Activated T-helper 17 cell treated with anti-CD3 and anti-CD28 coated beads, Interleukin-2, amount 50 U/mL, for 72 hours (primary cell): ENCODE measurements at regions not wholly inside any gene's neighbourhood (a gene's known extent, or its start where the extent isn't known, plus 50 kb on each side); places are given as distances from the start of the nearest gene placed in this dataset.
"Not testable (repeated sequence)": the region's sequence is repeated elsewhere in the genome, so short reads cannot be mapped to it uniquely, and the experiment has no call there.

ENCODE experiments used
- ATAC-seq: fragments of 150-1000 bp; cut with Tn5 transposase; replicated peaks from 2 replicates; pipeline ENCODE4 v1.10.0; 2021; ENCODE audit warnings: mild to moderate bottlenecking, moderate library complexity
- H3K27ac Mint-ChIP-seq: one replicate; pipeline ENCODE4 v1.8.0; 2022; ENCODE audit warnings: mixed read lengths
- H3K27me3 Mint-ChIP-seq: one replicate; pipeline ENCODE4 v1.8.0; 2022; ENCODE audit warnings: mixed read lengths
- H3K36me3 Mint-ChIP-seq: one replicate; pipeline ENCODE4 v1.8.0; 2022; ENCODE audit warnings: low read depth, mild to moderate bottlenecking, mixed read lengths
- H3K4me1 Mint-ChIP-seq: one replicate; pipeline ENCODE4 v1.8.0; 2022; ENCODE audit warnings: mixed read lengths
- H3K4me3 Mint-ChIP-seq: one replicate; pipeline ENCODE4 v1.8.0; 2022; ENCODE audit warnings: mild to moderate bottlenecking, mixed read lengths
- H3K9me3 Mint-ChIP-seq: one replicate; pipeline ENCODE4 v1.8.0; 2022; ENCODE audit warnings: mixed read lengths

DNA sequence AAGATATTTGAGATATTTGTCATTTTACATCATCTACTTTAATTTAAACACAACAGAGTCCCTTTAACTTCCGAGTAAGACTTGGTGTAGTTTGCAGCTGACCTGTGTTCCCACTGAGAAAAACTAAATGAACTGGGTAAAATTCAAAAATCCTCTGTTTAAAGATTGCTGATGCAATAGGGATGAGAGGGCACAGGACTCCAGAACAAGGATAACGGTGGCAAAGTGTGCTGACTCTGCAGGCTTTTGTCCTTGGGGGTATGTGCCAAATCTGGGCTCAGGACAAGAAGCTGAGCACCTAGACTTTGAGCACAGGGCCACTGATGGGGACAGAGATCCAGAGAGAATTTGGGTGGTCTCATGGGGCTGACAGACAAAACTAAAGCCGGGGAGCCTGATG lies 156.8 kb downstream of the CCDC71L start:
- no peaks in the 10 kb centered on the region for H3K27me3 Mint-ChIP-seq
- H3K4me3 Mint-ChIP-seq, result peak overlapping the region; percentile 51
- peak overlapping the region; percentile 83 for H3K27ac Mint-ChIP-seq
- no peaks in the 10 kb centered on the region for H3K36me3 Mint-ChIP-seq
- ATAC-seq, result peak; percentile 15
- H3K9me3 Mint-ChIP-seq, result peaks cover 6% of the 10 kb centered on the region
- H3K4me1 Mint-ChIP-seq, result peaks cover 12% of the 10 kb centered on the region

DNA sequence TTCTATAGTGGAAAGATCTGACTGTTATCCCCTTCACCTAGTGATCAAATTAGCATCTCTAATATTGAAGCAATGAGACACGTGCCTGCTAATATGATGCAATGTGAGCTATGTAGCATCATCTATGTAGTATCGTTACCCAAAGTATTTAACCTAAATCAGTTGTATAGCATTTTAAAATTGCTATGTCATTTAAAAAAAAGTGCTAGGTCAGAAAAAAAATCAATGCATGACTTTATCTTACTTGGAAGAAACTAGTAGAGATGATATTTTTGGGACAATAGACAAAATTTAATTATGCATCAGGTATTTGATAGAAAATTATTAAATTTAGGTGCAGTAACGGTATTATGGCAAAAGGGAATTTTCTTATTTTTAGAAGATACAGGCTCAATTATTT lies 157.3 kb downstream of the CCDC71L start:
- Mint-ChIP-seq H3K9me3 (peaks cover 6% of the 10 kb centered on the region), H3K27me3 (no peaks in the 10 kb centered on the region), H3K27ac (no peak overlapping the region), H3K4me3 (no peak overlapping the region), H3K36me3 (no peaks in the 10 kb centered on the region), H3K4me1 (peaks cover 12% of the 10 kb centered on the region)
- ATAC-seq, result no peak

DNA sequence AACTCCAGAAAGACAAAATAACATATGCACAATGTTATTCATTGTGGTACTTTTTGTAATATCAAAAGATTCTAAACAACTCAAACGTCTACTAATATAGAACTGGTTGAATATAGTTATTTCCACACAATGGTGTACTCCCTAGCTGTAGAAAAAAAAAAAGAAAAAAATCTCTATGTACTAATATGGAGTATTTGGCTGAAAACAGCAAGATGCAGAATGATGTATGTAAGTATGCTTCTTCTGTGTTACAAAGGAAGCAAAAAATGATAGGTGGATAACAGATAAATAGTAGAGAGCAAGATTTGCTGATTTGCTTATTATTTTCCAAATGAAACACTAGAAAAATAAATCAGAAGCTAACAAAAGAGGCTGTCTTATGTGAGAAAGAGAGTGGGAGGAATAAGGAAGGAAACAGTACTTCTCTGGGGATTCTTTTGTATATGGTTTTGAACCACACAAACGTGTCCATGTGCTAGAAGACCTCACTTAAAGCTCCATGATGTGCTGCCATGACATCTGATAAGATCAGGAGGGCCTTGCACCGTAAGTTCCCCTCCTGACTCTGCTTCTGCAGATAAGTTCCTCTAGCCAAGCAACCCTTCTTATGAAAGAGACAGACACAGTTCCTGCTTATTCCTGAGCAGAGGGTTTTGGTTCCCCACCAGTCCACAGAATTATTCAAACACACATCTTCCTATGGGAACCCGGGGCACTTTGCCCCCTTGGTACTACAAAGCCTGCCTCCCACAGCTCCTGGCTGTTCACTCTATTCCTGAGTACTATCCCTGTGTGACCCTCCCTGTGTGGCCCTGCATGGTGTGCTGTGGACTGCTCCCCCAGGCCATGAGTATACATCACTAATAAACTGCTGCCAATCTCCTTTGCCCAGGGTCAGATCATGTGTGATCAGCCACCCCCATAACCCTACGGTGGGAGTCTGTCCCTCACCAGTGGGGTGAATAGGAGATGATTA lies 159.1 kb downstream of the CCDC71L start:
- Mint-ChIP-seq H3K9me3 (peaks cover 6% of the 10 kb centered on the region), H3K4me3 (no peak overlapping the region), H3K36me3 (no peaks in the 10 kb centered on the region), H3K27ac (no peak overlapping the region), H3K27me3 (no peaks in the 10 kb centered on the region), H3K4me1 (peaks cover 12% of the 10 kb centered on the region)
- peak; percentile 25 for ATAC-seq

DNA sequence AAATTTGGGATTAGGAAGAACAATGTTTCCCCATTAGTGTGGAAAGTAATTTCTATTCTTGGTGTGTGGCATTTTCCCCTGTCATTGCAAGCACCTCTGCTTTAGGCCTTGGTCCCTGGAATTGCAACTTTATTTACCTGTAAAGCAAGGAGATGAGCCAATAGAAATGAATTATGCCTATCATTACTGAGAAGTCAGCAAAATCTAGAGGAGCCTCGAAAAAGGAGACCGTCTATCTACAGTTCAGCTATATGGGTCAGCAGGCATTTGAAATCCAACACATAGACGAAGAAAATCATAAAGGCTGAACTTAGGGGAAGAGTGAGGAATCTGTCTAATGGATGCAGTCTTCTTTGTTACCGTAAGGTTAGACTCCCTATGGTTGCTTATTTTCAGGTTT lies 161.1 kb downstream of the CCDC71L start:
- Mint-ChIP-seq H3K4me1 (peaks cover 12% of the 10 kb centered on the region), H3K27me3 (peaks cover 5% of the 10 kb centered on the region), H3K4me3 (no peak overlapping the region), H3K36me3 (no peaks in the 10 kb centered on the region), H3K9me3 (peaks cover 10% of the 10 kb centered on the region), H3K27ac (no peak overlapping the region)
- no peak for ATAC-seq

DNA sequence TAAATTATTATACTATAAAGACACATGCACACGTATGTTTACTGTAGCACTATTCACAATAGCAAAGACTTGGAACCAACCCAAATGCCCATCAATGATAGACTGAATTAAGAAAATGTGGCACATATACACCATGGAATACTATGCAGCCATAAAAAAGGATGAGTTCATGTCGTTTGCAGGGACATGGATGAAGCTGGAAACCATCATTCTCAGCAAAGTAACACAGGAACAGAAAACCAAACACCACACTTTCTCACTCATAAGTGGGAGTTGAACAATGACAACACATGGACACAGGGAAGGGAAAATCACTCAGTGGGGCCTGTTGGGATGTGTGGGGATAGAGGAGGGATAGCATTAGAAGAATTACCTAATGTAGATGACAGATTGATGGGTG lies 163.0 kb downstream of the CCDC71L start:
- not testable (repeated sequence) for H3K36me3 Mint-ChIP-seq, ATAC-seq, H3K9me3 Mint-ChIP-seq, H3K4me1 Mint-ChIP-seq, H3K27ac Mint-ChIP-seq, H3K4me3 Mint-ChIP-seq, H3K27me3 Mint-ChIP-seq

DNA sequence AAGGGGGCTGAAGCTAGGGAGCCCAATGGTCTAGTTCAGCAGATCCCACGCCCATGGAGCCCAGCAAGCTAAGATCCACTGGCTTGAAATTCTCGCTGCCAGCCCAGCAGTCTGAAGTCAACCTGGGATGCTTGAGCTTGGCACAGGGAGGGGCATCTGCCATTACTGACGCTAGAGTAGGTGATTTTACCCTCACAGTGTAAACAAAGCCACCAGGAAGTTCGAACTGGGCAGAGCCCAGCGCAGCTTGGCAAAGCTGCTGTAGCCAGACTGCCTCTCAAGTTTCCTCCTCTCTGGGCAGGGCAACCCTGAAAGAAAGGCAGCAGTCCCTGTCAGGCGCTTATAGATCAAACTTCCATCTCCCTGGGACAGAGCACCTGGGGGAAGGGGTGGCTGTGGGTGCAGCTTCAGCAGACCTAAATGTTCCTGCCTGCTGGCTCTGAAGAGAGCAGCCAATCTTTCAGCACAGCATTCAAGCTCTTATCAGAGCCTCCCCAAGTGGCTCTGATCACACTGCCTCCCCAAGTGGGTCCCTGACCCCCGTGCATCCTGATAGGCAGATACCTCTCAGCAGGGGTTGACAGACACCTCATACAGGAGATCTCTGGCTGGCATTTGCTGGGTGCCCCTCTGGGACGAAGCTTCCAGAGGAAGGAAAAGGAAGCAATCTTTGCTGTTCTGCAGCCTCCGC lies 167.8 kb downstream of the CCDC71L start:
- no peak overlapping the region for H3K4me3 Mint-ChIP-seq
- no peaks in the 10 kb centered on the region for H3K4me1 Mint-ChIP-seq
- H3K27me3 Mint-ChIP-seq, result peaks cover 9% of the 10 kb centered on the region
- H3K27ac Mint-ChIP-seq, result no peak overlapping the region
- no peaks in the 10 kb centered on the region for H3K36me3 Mint-ChIP-seq
- no peak for ATAC-seq
- peaks cover 9% of the 10 kb centered on the region for H3K9me3 Mint-ChIP-seq

DNA sequence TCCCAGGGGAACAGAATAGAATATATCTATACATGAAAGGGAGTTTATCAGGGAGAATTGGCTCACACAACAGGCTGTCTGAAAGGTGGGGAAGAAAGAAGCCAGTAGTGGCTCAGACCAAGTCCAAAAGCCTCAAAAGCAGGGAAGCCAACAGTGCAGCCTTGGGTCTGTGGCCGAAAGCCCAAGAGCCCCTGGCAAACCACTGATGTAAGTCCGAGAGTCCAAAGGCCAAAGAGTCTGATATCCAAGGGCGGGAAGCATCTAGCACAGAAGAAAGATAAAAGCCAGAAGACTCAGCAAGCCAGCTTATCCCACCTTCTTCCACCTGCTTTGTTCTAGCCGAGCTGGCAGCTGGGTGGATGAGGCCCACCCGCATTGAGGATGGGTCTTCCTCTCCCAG lies 172.5 kb downstream of the CCDC71L start:
- H3K27me3 Mint-ChIP-seq, result peaks cover 4% of the 10 kb centered on the region
- no peaks in the 10 kb centered on the region for H3K36me3 Mint-ChIP-seq
- no peak overlapping the region for H3K27ac Mint-ChIP-seq
- no peak overlapping the region for H3K4me3 Mint-ChIP-seq
- no peaks in the 10 kb centered on the region for H3K9me3 Mint-ChIP-seq
- peaks cover 14% of the 10 kb centered on the region for H3K4me1 Mint-ChIP-seq
- no peak for ATAC-seq

DNA sequence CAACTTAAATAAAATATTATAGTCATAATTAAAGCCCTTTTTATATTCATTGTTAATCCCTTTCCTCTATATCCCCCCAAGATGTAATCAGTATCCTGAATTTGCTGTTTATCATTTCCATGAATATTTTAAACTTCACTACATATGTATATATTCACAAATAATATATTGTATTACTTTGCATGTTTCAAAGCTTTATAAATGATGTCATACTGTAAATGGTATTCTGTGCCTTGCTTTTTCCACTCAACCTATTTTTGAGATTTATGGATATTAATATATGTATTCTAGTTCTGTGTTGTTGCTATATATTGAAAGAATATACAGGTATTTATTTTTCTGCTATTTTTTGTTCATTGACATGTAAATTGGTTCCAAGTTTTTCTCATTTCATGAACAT lies 173.1 kb downstream of the CCDC71L start:
- H3K36me3 Mint-ChIP-seq, result no peaks in the 10 kb centered on the region
- H3K27ac Mint-ChIP-seq, result no peak overlapping the region
- H3K9me3 Mint-ChIP-seq, result no peaks in the 10 kb centered on the region
- H3K27me3 Mint-ChIP-seq, result peaks cover 4% of the 10 kb centered on the region
- no peak overlapping the region for H3K4me3 Mint-ChIP-seq
- H3K4me1 Mint-ChIP-seq, result peaks cover 14% of the 10 kb centered on the region
- no peak for ATAC-seq

DNA sequence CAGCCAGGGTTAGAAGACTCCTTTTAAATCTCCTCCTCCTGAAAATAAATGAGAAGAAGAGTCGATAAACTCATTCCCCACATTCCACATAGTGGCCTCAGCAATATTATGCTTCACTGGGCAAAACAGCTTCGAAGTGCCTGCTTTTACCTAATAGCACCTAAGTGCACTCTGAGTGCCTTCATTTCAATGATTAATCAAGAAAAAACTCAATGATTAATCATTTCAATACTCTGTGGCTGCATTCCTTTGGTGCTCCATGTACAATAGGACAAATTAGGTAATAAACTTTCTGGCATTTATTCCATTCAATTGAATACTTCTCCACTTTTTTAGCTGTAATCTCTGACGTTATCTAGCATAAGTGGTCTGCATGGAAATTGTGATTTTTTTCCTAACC lies 174.6 kb downstream of the CCDC71L start:
- H3K9me3 Mint-ChIP-seq, result no peaks in the 10 kb centered on the region
- H3K27me3 Mint-ChIP-seq, result peaks cover 3% of the 10 kb centered on the region
- no peak for ATAC-seq
- H3K36me3 Mint-ChIP-seq, result no peaks in the 10 kb centered on the region
- H3K4me1 Mint-ChIP-seq, result peaks cover 14% of the 10 kb centered on the region
- peak overlapping the region; percentile 56 for H3K4me3 Mint-ChIP-seq
- H3K27ac Mint-ChIP-seq, result peak overlapping the region; percentile 44

DNA sequence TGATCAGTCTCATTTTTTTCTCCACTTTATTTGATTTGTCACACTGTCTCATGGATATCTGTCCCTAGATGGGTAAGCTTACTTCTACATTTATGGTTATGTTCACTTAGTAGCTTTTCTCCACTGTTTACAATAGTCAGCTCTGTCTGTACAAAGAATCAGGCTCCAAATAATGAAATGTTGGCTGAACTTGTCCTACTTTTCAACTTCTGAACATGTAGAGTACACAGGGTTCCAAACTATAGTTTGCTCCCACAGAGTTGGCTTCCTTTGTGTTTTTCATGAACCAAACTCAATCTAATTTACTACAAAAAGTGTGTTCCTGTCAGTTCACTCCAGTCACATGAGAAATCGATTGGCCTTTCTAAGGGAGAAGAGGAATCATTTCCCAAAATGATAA lies 175.0 kb downstream of the CCDC71L start:
- peak overlapping the region; percentile 44 for H3K27ac Mint-ChIP-seq
- ATAC-seq, result no peak
- peak overlapping the region; percentile 56 for H3K4me3 Mint-ChIP-seq
- no peaks in the 10 kb centered on the region for H3K36me3 Mint-ChIP-seq
- H3K9me3 Mint-ChIP-seq, result no peaks in the 10 kb centered on the region
- peaks cover 14% of the 10 kb centered on the region for H3K4me1 Mint-ChIP-seq
- peaks cover 3% of the 10 kb centered on the region for H3K27me3 Mint-ChIP-seq

DNA sequence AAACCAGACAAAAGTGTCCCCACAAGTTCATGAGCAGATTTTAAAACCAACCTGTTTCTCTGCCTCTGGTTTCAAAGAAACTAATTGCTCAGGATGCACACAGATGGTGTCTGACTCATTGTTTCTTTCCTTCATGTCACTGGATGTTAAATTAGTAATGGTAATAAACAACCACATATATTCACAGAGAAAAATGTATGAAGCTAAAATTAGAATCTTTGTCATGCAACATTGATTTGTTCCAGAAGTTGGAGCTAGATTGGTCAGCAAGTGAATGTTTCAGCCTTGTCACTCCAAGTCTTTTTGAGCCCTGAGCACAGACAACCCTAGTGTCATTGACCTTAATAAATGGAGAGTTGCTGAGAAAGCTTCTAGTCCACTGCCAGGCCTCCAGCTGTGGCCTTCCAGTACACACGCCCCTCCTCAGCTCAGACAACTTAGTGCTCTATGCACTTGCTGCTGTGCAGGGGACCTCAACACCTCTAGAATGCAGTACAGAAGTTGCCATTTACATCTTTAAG lies 175.9 kb downstream of the CCDC71L start:
- ATAC-seq, result peak; percentile 79
- Mint-ChIP-seq H3K4me3 (peak overlapping the region; percentile 56), H3K27ac (peak overlapping the region; percentile 44), H3K9me3 (no peaks in the 10 kb centered on the region), H3K36me3 (no peaks in the 10 kb centered on the region), H3K4me1 (peaks cover 14% of the 10 kb centered on the region), H3K27me3 (peaks cover 3% of the 10 kb centered on the region)

DNA sequence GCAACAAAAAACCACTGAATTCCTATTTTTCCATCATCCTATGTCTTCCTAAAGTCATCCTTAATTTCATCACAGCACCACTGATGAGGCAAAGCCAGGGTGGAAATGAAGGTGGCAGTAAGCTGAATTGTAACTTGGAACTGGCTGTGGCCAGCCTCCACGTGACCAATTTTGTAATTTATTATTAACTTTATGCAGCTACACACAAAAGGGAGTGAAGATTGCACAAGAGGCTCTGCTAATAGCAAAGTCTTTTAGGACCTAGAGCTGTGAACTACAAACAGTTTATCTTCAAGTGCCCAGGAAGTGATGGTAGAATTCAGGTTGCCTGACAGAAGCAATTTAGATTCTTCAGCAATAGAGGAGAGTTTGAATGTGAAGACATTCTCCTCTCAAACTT lies 176.4 kb downstream of the CCDC71L start:
- H3K4me3 Mint-ChIP-seq, result peak overlapping the region; percentile 56

DNA sequence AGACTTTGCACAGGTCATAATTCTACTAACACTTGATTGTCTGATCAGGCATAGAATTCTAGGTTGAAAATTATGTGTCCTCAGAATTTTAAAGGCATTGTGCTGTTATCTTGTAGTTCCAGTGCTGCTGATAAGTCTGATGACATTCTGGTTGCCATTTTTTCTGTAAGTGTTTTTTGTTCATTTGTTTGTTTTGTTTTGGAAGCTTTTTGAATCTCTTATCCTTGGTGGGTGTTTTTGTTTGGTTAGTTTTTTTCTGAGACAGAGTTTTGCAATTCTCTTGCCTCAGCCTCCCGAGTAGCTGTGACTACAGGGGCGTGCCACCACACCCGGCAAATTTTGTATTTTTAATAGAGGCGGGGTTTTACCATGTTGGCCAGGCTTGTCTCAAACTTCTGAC lies 178.9 kb downstream of the CCDC71L start:
- Mint-ChIP-seq H3K27ac (no peak overlapping the region), H3K4me1 (peaks cover 14% of the 10 kb centered on the region), H3K27me3 (peaks cover 3% of the 10 kb centered on the region), H3K4me3 (no peak overlapping the region), H3K9me3 (no peaks in the 10 kb centered on the region), H3K36me3 (no peaks in the 10 kb centered on the region)
- no peak for ATAC-seq

More for the DNA sequence above, 176.4 kb downstream of the CCDC71L start:
- Mint-ChIP-seq H3K36me3 (no peaks in the 10 kb centered on the region), H3K4me1 (peaks cover 14% of the 10 kb centered on the region), H3K9me3 (no peaks in the 10 kb centered on the region), H3K27me3 (peaks cover 3% of the 10 kb centered on the region), H3K27ac (peak overlapping the region; percentile 44)
- ATAC-seq, result peak; percentile 1

DNA sequence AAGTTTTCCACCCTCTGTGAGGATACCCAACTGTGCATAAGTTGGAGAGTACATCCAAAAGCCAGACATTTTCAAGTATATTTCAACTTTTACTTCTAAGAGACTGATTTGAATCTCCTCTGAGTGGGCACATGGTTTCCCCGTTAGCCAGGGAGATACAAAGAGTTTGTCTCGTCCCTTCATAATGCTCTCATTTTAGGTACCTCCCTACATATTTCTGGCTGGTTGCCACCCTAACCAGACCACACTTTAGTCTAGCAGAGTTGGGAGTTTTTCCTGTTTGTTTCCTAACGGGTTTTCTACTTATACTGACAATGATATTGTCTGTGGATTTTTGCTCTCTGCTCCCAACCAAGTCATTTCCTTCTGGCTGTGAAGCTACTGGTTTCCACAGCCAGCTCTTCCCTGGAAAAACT lies 180.3 kb downstream of the CCDC71L start:
- Mint-ChIP-seq H3K4me3 (peak overlapping the region; percentile 4), H3K36me3 (no peaks in the 10 kb centered on the region), H3K9me3 (no peaks in the 10 kb centered on the region), H3K27ac (peak overlapping the region; percentile 60), H3K27me3 (peaks cover 3% of the 10 kb centered on the region), H3K4me1 (peaks cover 9% of the 10 kb centered on the region)
- ATAC-seq, result peak; percentile 12

DNA sequence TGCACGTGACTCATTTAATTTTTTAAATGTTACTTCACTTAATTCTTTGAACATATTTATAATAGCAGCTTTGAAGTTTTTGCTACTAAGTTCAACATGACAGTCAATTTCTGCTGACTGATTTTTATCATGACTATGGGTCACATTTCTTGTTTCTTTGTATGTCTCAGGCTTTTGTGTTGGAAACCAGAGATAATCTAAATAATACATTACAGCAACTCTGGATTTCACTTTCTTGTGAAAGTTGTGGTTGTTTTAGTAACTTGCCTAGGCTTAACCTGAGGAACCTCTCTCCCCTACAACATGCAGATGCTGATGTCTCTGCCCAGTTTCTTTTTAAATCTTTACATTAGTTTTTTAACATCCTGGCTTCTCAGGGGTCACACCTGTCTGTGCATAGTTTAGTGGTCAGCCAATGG lies 180.8 kb downstream of the CCDC71L start:
- no peaks in the 10 kb centered on the region for H3K36me3 Mint-ChIP-seq
- no peaks in the 10 kb centered on the region for H3K9me3 Mint-ChIP-seq
- peaks cover 4% of the 10 kb centered on the region for H3K4me1 Mint-ChIP-seq
- peak overlapping the region; percentile 4 for H3K4me3 Mint-ChIP-seq
- peak overlapping the region; percentile 60 for H3K27ac Mint-ChIP-seq
- peak; percentile 75 for ATAC-seq
- H3K27me3 Mint-ChIP-seq, result peaks cover 3% of the 10 kb centered on the region
